Muscle layer of duodenum (tissue), 2 donors: ENCODE measurements at regions not wholly inside any gene's neighbourhood (a gene's known extent, or its start where the extent isn't known, plus 50 kb on each side); places are given as distances from the start of the nearest gene placed in this dataset.
"Not testable (repeated sequence)": the region's sequence is repeated elsewhere in the genome, so short reads cannot be mapped to it uniquely, and the experiment has no call there.

Experiments
- H3K27ac ChIP-seq: one replicate; pipeline ENCODE4 v1.7.0; 2013; ENCODE audit warnings: mild to moderate bottlenecking, low read length
- H3K27me3 ChIP-seq: one replicate; pipeline ENCODE4 v1.7.0; 2013; ENCODE audit warnings: low read depth, mild to moderate bottlenecking, control low read depth, low read length
- H3K36me3 ChIP-seq, 2 donors: one replicate each; pipeline ENCODE4 v1.7.0; 2013; ENCODE audit warnings: low read length in 2 of 2, control low read depth in 1 of 2, mild to moderate bottlenecking in 1 of 2; ENCODE audit not compliant: insufficient read depth in 2 of 2, control insufficient read depth in 1 of 2
- H3K4me1 ChIP-seq, 2 donors: one replicate each; pipeline ENCODE4 v1.7.0; 2013; ENCODE audit warnings: low read length in 2 of 2, mild to moderate bottlenecking in 2 of 2, control low read depth in 1 of 2, moderate library complexity in 1 of 2; ENCODE audit not compliant: insufficient read depth in 2 of 2, control insufficient read depth in 1 of 2
- H3K4me3 ChIP-seq, 2 donors: one replicate each; pipeline ENCODE4 v1.7.0; 2013; ENCODE audit warnings: low read length in 2 of 2, low read depth in 1 of 2, mild to moderate bottlenecking in 1 of 2
- H3K9me3 ChIP-seq, 2 donors: one replicate each; pipeline ENCODE4 v1.7.0; 2013; ENCODE audit warnings: low read length in 2 of 2, control low read depth in 1 of 2, mild to moderate bottlenecking in 1 of 2; ENCODE audit not compliant: control insufficient read depth in 1 of 2
- donor health status: healthy.

DNA sequence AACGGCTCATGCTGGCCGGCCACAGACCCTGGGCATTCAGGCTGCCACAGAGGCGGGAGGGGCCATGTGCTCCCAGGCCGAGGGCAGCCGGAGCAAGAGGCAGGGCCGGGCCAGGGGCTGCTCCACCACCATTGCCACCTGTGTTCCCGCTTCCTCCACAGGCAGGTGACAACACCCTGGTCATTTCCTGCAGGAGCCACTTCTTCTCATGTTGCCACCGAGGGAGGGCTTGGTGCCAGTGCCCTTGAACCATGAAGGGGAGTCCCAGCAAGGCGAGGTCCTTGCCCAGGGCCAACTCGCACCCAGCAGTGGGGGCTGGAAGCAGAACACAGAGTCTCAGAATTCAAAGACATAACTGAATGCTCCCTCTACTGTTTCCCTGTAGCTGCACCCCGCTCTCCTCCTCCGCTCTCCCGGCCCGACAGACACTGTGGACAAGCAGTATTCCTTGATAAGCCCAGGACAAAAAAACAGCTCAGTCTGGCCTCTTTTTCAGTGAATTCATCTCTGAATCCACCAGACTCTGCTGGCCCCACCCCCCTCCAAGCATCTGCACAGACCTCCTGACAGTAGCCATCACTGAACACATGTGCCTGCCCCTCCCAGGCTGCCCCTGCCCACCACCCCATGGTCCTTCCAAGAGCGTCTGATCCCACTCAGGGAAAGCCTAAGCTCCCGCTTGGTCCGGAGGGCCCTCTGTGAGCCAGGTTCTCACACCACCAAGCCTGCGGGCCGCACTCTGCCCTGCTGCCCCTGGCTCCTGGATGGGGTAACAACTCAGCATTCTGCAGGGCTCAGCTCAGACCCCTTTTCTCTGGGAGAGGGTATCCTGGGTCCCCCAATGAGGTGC, 1074.9 kb downstream of the RPIA start:
- H3K27me3 ChIP-seq, H3K27ac ChIP-seq, H3K4me3 ChIP-seq, H3K9me3 ChIP-seq, H3K4me1 ChIP-seq, H3K36me3 ChIP-seq: not testable (repeated sequence)

DNA sequence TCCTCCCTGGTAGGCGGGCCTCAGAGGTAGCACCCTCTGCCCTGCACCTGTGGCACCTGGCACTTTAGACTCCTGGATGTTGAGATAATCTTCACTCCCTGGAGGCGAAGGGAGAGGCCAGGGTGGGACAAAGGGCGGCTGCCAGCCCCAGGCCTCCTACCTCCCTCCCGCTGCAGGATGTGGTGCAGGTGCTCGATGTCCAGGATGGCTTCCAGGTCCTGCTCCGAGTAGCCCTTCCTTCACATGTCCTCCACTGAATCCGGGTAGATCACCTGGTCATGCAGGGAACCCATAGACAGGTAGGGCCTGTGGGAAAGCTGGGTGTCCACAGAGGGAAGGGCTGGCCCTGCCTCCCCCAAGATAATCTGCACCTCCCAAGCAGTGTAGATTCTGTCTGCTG, 1075.6 kb downstream of the RPIA start:
- H3K4me3 ChIP-seq, H3K36me3 ChIP-seq, H3K27ac ChIP-seq, H3K27me3 ChIP-seq, H3K4me1 ChIP-seq, H3K9me3 ChIP-seq: not testable (repeated sequence)

DNA sequence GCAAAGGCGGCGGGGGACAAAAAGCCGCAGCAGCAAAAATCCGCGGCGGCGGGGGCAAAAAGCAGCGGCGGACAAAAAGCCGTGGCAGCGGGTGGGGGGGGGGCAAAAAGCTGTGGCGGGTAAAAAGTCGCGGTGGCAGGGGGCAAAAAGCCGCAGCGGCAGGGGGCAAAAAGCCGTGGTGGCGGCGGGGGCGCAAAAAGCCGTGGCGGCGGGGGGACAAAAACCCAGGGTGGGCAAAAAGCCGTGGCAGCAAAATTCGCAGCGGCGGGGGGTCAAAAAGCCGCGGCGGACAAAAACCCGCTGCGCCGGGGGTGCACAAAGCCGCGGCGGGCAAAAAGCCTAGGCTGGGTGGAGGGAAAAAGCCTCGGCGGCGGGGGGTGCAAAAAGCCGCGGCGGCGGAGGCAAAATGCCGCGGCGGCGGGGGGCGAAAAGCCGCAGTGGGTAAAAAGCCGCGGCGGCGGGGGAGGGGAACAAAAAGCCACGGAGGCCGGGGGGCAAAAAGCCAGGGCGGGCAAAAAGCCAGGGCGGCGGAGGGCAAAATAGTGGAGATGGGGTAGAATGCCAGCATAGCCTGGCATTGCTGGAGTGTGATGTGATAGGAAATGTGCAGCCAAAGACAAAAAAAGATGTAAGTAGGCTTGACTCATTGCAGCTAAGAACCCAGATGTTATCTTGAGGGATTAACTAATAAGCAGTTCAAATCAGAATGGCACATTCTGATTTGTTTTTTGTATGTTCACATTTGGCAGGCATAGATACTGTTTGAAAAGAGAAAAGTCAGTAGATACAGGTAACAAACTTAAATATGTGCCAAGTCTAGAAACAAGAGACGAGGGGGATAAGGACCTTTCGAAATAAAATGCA, 1076.3 kb downstream of the RPIA start:
- H3K9me3 ChIP-seq: peaks cover 0 to 11% of the 10 kb centered on the region in 2 donors
- H3K27me3 ChIP-seq: peaks cover 10% of the 10 kb centered on the region
- no peak overlapping the region for H3K27ac ChIP-seq
- no peak overlapping the region for H3K4me3 ChIP-seq
- no peaks in the 10 kb centered on the region for H3K36me3 ChIP-seq
- H3K4me1 ChIP-seq: peaks cover 0 to 8% of the 10 kb centered on the region in 2 donors

DNA sequence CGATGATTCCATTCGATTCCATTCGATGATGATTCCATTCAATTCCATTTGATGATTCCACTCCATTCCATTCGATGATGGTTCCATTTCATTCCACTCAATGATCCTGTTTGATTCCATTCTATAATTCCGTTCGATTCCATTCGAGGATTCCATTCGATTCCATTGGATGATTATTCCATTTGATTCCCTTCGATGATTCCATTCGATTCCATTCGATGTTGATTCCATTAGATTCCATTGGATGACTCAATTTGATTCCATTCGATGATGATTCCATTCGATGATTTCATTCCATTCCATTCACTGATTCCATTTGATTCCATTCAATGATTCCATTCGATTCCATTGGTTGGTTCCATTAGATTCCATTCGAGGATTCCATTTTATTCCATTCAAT, 1084.4 kb downstream of the RPIA start:
- Histone ChIP-seq H3K9me3 (peaks cover 23 to 83% of the 10 kb centered on the region in 2 donors), H3K27me3 (no peaks in the 10 kb centered on the region), H3K36me3 (no peaks in the 10 kb centered on the region), H3K4me3 (no peak overlapping the region), H3K4me1 (no peaks in the 10 kb centered on the region), H3K27ac (no peak overlapping the region)

DNA sequence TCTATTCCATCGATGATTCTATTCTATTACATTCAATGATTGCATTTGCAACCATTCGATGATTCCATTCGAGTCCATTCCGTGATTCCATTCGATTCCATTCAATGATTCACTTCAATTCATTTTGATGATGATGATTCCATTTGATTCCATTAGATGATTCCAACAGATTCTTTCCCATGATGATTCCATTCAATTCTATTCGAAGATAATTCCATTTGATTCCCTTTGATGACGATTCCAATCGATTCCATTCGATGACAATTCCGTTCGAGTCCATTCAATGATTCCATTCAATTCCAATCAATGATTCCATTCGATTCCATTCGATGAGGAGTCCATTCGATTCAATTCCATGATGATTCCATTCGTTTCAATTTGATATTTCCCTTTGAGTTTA, 1088.8 kb downstream of the RPIA start:
- Histone ChIP-seq H3K4me1 (no peaks in the 10 kb centered on the region), H3K4me3 (no peak overlapping the region), H3K9me3 (peaks cover 20 to 92% of the 10 kb centered on the region in 2 donors), H3K36me3 (no peaks in the 10 kb centered on the region), H3K27ac (no peak overlapping the region), H3K27me3 (no peaks in the 10 kb centered on the region)

DNA sequence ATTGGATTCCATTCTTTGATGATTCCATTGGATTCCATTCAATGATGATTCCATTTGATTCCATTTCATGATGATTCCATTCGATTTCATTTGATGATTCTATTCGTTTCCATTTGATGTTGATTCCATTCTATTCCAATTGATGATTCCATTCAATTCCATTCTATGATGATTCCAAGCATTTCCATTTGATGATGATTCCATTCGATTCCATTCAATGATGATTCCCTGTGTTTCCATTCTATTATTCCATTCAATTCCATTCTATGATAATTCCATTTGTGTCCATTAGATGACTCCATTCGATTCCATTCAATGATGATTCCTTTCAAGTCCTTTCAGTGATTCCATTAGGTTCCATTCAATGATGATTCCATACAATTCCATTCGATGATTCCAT, 1090.5 kb downstream of the RPIA start:
- Histone ChIP-seq H3K27me3 (no peaks in the 10 kb centered on the region), H3K9me3 (peaks cover 25 to 82% of the 10 kb centered on the region in 2 donors), H3K27ac (no peak overlapping the region), H3K36me3 (no peaks in the 10 kb centered on the region), H3K4me1 (no peaks in the 10 kb centered on the region), H3K4me3 (no peak overlapping the region)

DNA sequence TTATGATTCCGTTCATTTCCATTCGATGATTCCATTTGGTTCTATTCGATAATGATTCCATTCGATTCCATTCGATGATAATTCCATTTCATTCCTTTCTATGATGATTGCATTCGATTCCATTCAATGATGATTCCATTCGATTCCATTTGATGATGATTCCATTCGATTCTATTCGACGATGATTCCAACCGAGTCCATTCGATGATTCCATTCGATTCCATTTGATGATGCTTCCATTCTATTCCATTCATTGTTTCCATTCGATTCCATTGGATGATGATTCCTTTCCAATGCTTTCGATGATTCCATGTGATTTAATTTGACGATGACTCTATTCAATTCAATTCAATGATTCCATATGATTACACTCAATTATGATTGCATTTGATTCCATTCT, 1093.5 kb downstream of the RPIA start:
- H3K4me1 ChIP-seq: no peaks in the 10 kb centered on the region
- H3K9me3 ChIP-seq: peaks cover 8 to 80% of the 10 kb centered on the region in 2 donors
- H3K27me3 ChIP-seq: no peaks in the 10 kb centered on the region
- H3K27ac ChIP-seq: no peak overlapping the region
- H3K4me3 ChIP-seq: no peak overlapping the region
- no peaks in the 10 kb centered on the region for H3K36me3 ChIP-seq

DNA sequence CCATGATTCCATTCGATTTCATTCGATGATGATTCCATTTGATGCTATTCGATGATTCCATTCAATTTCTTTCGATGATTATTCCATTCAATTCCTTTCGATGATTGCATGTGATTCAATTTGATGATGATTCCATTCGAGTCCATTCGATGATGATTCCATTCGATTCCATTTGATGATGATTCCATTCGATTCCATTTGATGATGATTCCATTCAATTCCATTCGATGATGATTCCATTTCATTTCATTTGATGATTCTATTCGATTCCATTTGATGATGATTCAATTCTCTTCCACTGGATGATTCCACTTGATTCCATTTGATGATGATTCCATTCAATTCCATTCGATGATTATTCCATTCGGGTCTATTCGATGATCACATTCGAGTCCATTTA, 1094.1 kb downstream of the RPIA start:
- not testable (repeated sequence) for H3K4me3 ChIP-seq, H3K4me1 ChIP-seq, H3K27me3 ChIP-seq, H3K36me3 ChIP-seq, H3K27ac ChIP-seq
- peaks cover 5 to 80% of the 10 kb centered on the region in 2 donors for H3K9me3 ChIP-seq

DNA sequence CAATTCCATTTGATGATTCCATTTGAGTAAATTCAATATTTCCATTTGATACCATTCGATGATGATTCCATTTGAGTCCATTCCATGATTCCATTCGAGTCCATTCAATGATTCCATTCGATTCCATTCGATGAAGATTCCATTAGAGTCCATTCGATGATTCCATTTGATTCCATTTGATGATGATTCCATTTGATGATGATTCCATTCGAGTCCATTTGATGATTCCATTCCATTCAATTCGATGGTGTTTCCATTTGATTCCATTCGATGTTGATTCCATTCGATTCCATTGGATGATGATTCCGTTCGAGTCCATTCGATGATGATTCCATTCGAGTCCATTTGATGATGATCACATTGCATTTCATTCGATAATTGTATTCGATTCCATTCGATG, 1095.2 kb downstream of the RPIA start:
- H3K4me1 ChIP-seq, H3K27ac ChIP-seq, H3K4me3 ChIP-seq, H3K36me3 ChIP-seq, H3K27me3 ChIP-seq: not testable (repeated sequence)
- H3K9me3 ChIP-seq: peaks cover 5 to 79% of the 10 kb centered on the region in 2 donors

DNA sequence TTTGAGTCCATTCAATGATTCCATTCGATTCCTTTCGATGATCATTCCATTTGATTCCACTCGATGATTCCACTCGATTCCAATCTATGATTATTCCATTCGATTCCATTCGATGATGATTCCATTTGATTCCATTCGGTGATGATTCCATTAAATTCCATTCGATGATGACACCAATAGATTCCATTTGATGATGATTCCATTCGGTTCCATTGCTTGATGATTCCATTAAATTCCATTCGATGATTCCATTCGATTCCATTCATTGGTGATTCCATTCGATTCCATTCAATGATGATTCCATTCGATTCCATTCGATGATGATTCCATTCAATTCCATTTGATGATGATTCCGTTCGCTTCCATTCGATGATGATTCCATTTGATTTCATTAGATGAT, 1104.1 kb downstream of the RPIA start:
- H3K36me3 ChIP-seq, H3K27ac ChIP-seq, H3K4me1 ChIP-seq, H3K27me3 ChIP-seq: not testable (repeated sequence)
- Histone ChIP-seq H3K9me3 (peaks cover 11 to 78% of the 10 kb centered on the region in 2 donors), H3K4me3 (peak overlapping the region in 1 of 2 donors; percentile 4)

DNA sequence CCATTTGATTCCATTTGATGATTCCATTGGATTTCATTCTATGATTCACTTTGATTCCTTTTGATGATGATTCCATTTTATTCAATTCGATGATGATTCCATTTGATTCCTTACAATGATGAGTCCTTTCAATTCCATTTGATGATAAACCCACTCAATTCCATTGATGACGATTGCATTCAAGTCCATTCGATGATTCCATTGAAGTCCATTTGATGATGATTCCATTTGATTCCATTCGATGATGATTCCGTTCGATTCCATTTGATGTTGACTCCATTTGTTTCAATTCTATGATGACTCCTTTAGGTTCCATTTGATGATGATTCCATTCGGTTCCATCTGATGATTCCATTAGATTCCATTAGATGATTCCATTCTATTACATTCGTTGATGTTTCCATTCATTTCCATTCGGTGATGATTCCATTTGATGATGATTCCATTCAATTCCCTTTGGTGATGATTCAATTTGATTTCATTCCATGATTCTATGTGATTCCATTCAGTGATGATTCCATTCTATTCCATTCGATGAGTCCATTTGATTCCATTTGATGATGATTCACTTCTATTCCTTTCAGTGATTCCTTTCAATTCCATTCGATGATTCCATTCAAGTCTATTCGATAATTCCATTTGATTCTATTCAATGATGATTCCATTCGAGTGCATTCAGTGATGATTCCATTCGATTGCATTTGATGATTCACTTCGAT, 1106.0 kb downstream of the RPIA start:
- H3K4me1 ChIP-seq: no peaks in the 10 kb centered on the region
- H3K27ac ChIP-seq: no peak overlapping the region
- H3K27me3 ChIP-seq: no peaks in the 10 kb centered on the region
- H3K4me3 ChIP-seq: no peak overlapping the region
- H3K36me3 ChIP-seq: no peaks in the 10 kb centered on the region
- H3K9me3 ChIP-seq: peaks cover 11 to 78% of the 10 kb centered on the region in 2 donors
